Right lobe of liver (tissue), 4 donors: ENCODE measurements at regions not wholly inside any gene's neighbourhood (a gene's known extent, or its start where the extent isn't known, plus 50 kb on each side); places are given as distances from the start of the nearest gene placed in this dataset.

Experiments
- POLR2A ChIP-seq: fragments of 450-650 bp; IDR thresholded peaks from one replicate; pipeline ENCODE4 v1.6.1; 2017; ENCODE audit warnings: antibody characterized with exemption, mild to moderate bottlenecking
- TF ChIP-seq, protein P1 (sequence below), 4 donors: fragments of 200-600 bp in 3 of 4; fragments of 450-650 bp in 1 of 4; IDR thresholded peaks; one replicate each; pipeline versions ENCODE4 v1.5.1 to v1.8.0; 2016 to 2022; ENCODE audit warnings: antibody characterized with exemption in 4 of 4, mild to moderate bottlenecking in 2 of 4
- donor health status: DM: no; HTN: no; CAD: no.
- donor health status: DM: no; HTN: no; CAD: no.
- donor health status: DM: no; HTN: yes; CAD: no.

DNA sequence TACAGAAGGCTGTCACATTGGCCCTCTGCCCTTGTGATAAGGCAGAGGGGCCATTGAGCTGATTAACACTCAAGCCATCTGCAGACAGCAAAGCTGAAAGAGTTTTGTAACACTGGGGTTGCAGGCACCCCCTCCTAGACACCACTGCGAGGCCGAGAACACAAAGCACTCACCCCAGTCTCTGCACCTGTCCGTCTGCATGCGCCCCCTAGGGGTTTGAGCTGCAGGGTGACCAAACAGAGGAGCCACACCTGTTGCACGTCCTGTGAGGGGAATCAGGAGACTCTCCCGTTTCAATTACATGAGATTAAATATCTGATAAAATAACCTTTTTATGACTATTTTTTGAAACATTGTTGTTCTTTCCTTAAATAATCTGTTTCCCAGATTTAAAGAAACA lies 1180.4 kb downstream of the CDH9 start:
- no peak for TF ChIP-seq POLR2A
- TF ChIP-seq, protein P1, sequence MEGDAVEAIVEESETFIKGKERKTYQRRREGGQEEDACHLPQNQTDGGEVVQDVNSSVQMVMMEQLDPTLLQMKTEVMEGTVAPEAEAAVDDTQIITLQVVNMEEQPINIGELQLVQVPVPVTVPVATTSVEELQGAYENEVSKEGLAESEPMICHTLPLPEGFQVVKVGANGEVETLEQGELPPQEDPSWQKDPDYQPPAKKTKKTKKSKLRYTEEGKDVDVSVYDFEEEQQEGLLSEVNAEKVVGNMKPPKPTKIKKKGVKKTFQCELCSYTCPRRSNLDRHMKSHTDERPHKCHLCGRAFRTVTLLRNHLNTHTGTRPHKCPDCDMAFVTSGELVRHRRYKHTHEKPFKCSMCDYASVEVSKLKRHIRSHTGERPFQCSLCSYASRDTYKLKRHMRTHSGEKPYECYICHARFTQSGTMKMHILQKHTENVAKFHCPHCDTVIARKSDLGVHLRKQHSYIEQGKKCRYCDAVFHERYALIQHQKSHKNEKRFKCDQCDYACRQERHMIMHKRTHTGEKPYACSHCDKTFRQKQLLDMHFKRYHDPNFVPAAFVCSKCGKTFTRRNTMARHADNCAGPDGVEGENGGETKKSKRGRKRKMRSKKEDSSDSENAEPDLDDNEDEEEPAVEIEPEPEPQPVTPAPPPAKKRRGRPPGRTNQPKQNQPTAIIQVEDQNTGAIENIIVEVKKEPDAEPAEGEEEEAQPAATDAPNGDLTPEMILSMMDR (IDR thresholded peaks at IDR 0.05) = peak in 2 of 4 donors; percentile 9 to 46
